Neural cell (in vitro differentiated cells): ENCODE measurements at regions not wholly inside any gene's neighbourhood (a gene's known extent, or its start where the extent isn't known, plus 50 kb on each side); places are given as distances from the start of the nearest gene placed in this dataset.
"Not testable (repeated sequence)": the region's sequence is repeated elsewhere in the genome, so short reads cannot be mapped to it uniquely, and the experiment has no call there.

Source experiments
- H2AFZ ChIP-seq: fragments of 200-600, 300-800 bp; sonication (generic), shearing (Covaris generic); 2 replicates; pipeline ENCODE4 v1.6.0; 2014; ENCODE audit warnings: low read depth, mild to moderate bottlenecking, antibody characterized with exemption, low read length, moderate library complexity
- H3F3A ChIP-seq: fragments of 200-600 bp; shearing (Covaris generic); 2 replicates; pipeline ENCODE4 v1.6.1; 2016; ENCODE audit warnings: mild to moderate bottlenecking, moderate library complexity, mixed read lengths, antibody characterized with exemption, low read length; ENCODE audit not compliant: insufficient read depth, poor library complexity, severe bottlenecking
- H3K27ac ChIP-seq: fragments of 200-600, 300-800 bp; sonication (generic), shearing (Covaris generic); 2 replicates; pipeline ENCODE4 v1.5.1; 2014; ENCODE audit warnings: mild to moderate bottlenecking, low read length, moderate library complexity
- H3K27me3 ChIP-seq: fragments of 300-800, 200-600 bp; sonication (generic), shearing (Covaris generic); 2 replicates; pipeline ENCODE4 v1.6.0; 2014; ENCODE audit warnings: mild to moderate bottlenecking, low read depth, low read length, moderate library complexity; ENCODE audit not compliant: insufficient read depth
- H3K36me3 ChIP-seq: fragments of 300-800, 200-600 bp; sonication (generic), shearing (Covaris generic); 2 replicates; pipeline ENCODE4 v1.5.1; 2014; ENCODE audit warnings: mild to moderate bottlenecking, antibody characterized with exemption, low read length, moderate library complexity; ENCODE audit not compliant: insufficient read depth
- H3K4me2 ChIP-seq: fragments of 300-800, 200-600 bp; sonication (generic), shearing (Covaris generic); 2 replicates; pipeline ENCODE4 v1.6.0; 2014; ENCODE audit warnings: mild to moderate bottlenecking, low read length
- H3K4me3 ChIP-seq: fragments of 300-800, 200-600 bp; sonication (generic), shearing (Covaris generic); 2 replicates; pipeline ENCODE4 v1.5.1; 2014; ENCODE audit warnings: mild to moderate bottlenecking, low read length, moderate library complexity
- H3K79me2 ChIP-seq: fragments of 200-600 bp; shearing (Covaris generic); replicated peaks from 2 replicates; pipeline ENCODE4 v1.6.0; 2014; ENCODE audit warnings: mild to moderate bottlenecking, low read length, moderate library complexity; ENCODE audit not compliant: insufficient read depth
- H3K9ac ChIP-seq: fragments of 300-800, 200-600 bp; sonication (generic), shearing (Covaris generic); 2 replicates; pipeline ENCODE4 v1.6.1; 2016; ENCODE audit warnings: mild to moderate bottlenecking, low read length, mixed read lengths
- H3K9me2 ChIP-seq: fragments of 200-600 bp; shearing (Covaris generic); 2 replicates; pipeline ENCODE4 v1.6.1; 2016; ENCODE audit warnings: mild to moderate bottlenecking, low read length, mixed read lengths; ENCODE audit not compliant: insufficient read depth
- H3K9me3 ChIP-seq: fragments of 200-600, 300-800 bp; sonication (generic), shearing (Covaris generic); 2 replicates; pipeline ENCODE4 v1.6.1; 2016; ENCODE audit warnings: mild to moderate bottlenecking, mixed run types, low read length, moderate library complexity, mixed read lengths
- H4K20me1 ChIP-seq: fragments of 200-600 bp; shearing (Covaris generic); 2 replicates; pipeline ENCODE4 v1.6.1; 2016; ENCODE audit warnings: mild to moderate bottlenecking, mixed run types; ENCODE audit not compliant: insufficient read depth
- EZH2 ChIP-seq: fragments of 200-600, 300-800 bp; shearing (Covaris generic), sonication (generic); IDR thresholded peaks from 2 replicates; pipeline ENCODE4 v1.6.1; 2014; ENCODE audit warnings: antibody characterized with exemption, low read length, borderline replicate concordance, mild to moderate bottlenecking; ENCODE audit not compliant: insufficient read depth, poor library complexity, severe bottlenecking
- MXI1 ChIP-seq: fragments of 450-650 bp; conservative IDR thresholded peaks from 2 replicates; pipeline ENCODE4 v1.6.1; 2014; ENCODE audit warnings: antibody characterized with exemption, mild to moderate bottlenecking; ENCODE audit not compliant: poor library complexity, severe bottlenecking
- POLR2AphosphoS5 ChIP-seq: IDR thresholded peaks from 2 replicates; pipeline ENCODE4 v1.6.1; 2012
- RAD21 ChIP-seq: fragments of 450-650 bp; conservative IDR thresholded peaks from 2 replicates; pipeline ENCODE4 v1.6.1; 2014; ENCODE audit warnings: antibody characterized with exemption, mild to moderate bottlenecking, moderate library complexity
- REST ChIP-seq: IDR thresholded peaks from 2 replicates; pipeline ENCODE4 v1.6.1; 2012; ENCODE audit warnings: borderline replicate concordance

- Histone ChIP-seq H3K9me3 (peaks cover 7% of the 10 kb centered on the region), H3K36me3 (no peaks in the 10 kb centered on the region), H3K27ac (no peak overlapping the region), H3K4me2 (no peak overlapping the region), H3K9me2 (no peaks in the 10 kb centered on the region), H4K20me1 (no peaks in the 10 kb centered on the region), H2AFZ (no peak overlapping the region), H3K79me2 (no peaks in the 10 kb centered on the region), H3K27me3 (no peaks in the 10 kb centered on the region), H3F3A (no peaks in the 10 kb centered on the region), H3K9ac (no peak overlapping the region), H3K4me3 (no peak overlapping the region)
- no peak for TF ChIP-seq MXI1
- TF ChIP-seq POLR2AphosphoS5 = no peak
Measured at GRCh38 chr3:175940243-175940642, 1081.1 kb downstream of the NAALADL2 start.

- not testable (repeated sequence) for H3K4me3 ChIP-seq, H3K79me2 ChIP-seq, H3K4me2 ChIP-seq, H3K27me3 ChIP-seq, H4K20me1 ChIP-seq, H3K9me3 ChIP-seq, H3F3A ChIP-seq, H3K9me2 ChIP-seq, H2AFZ ChIP-seq, H3K36me3 ChIP-seq, H3K27ac ChIP-seq, H3K9ac ChIP-seq
Measured at GRCh38 chr3:175937367-175937766, 1078.2 kb downstream of the NAALADL2 start.

GRCh38 chr3:175932586-175932985 is 1073.5 kb downstream of the NAALADL2 start:
- TF ChIP-seq POLR2AphosphoS5 (no peak), RAD21 (no peak), REST (no peak), EZH2 (no peak)
- Histone ChIP-seq H3K36me3 (no peaks in the 10 kb centered on the region), H3K79me2 (no peaks in the 10 kb centered on the region), H2AFZ (no peak overlapping the region), H3K27me3 (no peaks in the 10 kb centered on the region), H3K9me2 (no peaks in the 10 kb centered on the region), H3K9ac (no peak overlapping the region), H3F3A (no peaks in the 10 kb centered on the region), H3K4me3 (no peak overlapping the region), H3K9me3 (no peaks in the 10 kb centered on the region), H3K4me2 (no peak overlapping the region), H4K20me1 (no peaks in the 10 kb centered on the region), H3K27ac (no peak overlapping the region)

GRCh38 chr3:175919133-175919532 is 1060.0 kb downstream of the NAALADL2 start:
- Histone ChIP-seq H3K9ac (no peak overlapping the region), H3K4me2 (no peak overlapping the region), H4K20me1 (no peaks in the 10 kb centered on the region), H3K9me3 (no peaks in the 10 kb centered on the region), H3K4me3 (no peak overlapping the region), H3K79me2 (no peaks in the 10 kb centered on the region), H2AFZ (no peak overlapping the region), H3K36me3 (no peaks in the 10 kb centered on the region), H3K27me3 (no peaks in the 10 kb centered on the region), H3F3A (no peaks in the 10 kb centered on the region), H3K9me2 (no peaks in the 10 kb centered on the region), H3K27ac (no peak overlapping the region)
- no peak for TF ChIP-seq POLR2AphosphoS5
